ENCODE measurements at regions not wholly inside any gene's neighbourhood (a gene's known extent, or its start where the extent isn't known, plus 50 kb on each side); places are given as distances from the start of the nearest gene placed in this dataset.

GRCh38 chr18:77487951-77488740, 238.5 kb downstream of the GALR1 start:
- TF ChIP-seq YY1 (IDR thresholded peaks at IDR 0.05; ENCODE audit: insufficient read depth, insufficient read length), result no peak
- TF ChIP-seq ZNF274 (IDR thresholded peaks at IDR 0.05; ENCODE audit: low read depth, low read length), result no peak
